GM15510 (cell line): ENCODE measurements at regions not wholly inside any gene's neighbourhood (a gene's known extent, or its start where the extent isn't known, plus 50 kb on each side); places are given as distances from the start of the nearest gene placed in this dataset.

Experiments used
- POLR2A ChIP-seq: IDR thresholded peaks from 3 replicates; pipeline ENCODE4 v1.6.1; 2011; ENCODE audit warnings: borderline replicate concordance; ENCODE audit not compliant: insufficient read length; ENCODE audit errors: extremely low read depth

- TF ChIP-seq POLR2A, result no peak
Observed at GRCh38 chr5:34604119-34604675, 51.9 kb upstream of the RAI14 start.

GRCh38 chr5:34606101-34606500, 50.0 kb upstream of the RAI14 start:
- TF ChIP-seq POLR2A, result no peak
